Natural killer cell (primary cell): ENCODE measurements at regions not wholly inside any gene's neighbourhood (a gene's known extent, or its start where the extent isn't known, plus 50 kb on each side); places are given as distances from the start of the nearest gene placed in this dataset.

Experiments
- ATAC-seq, 3 donors: fragments of 150-1000 bp in 2 of 3; fragments of 200-7000 bp in 1 of 3; cut with Tn5 transposase; 1 replicate in 1 of 3; 2 replicates in 2 of 3; pipeline ENCODE4 v1.10.0; 2021; ENCODE audit warnings: mild to moderate bottlenecking in 2 of 3, moderate library complexity in 2 of 3
- DNase-seq, 2 donors: peaks; one replicate each; pipeline versions ENCODE4 v3.0.0 to v3.0.0-alpha.2; 2013 to 2021; ENCODE audit warnings: mixed read lengths in 1 of 2
- H3K27ac ChIP-seq: one replicate; pipeline ENCODE4 v1.5.1; 2013; ENCODE audit warnings: mild to moderate bottlenecking, low read length
- H3K27me3 ChIP-seq: one replicate; pipeline ENCODE4 v1.6.1; 2013; ENCODE audit warnings: low read length; ENCODE audit not compliant: control insufficient read depth, insufficient read depth
- H3K36me3 ChIP-seq: one replicate; pipeline ENCODE4 v1.6.1; 2013; ENCODE audit warnings: low read length; ENCODE audit not compliant: control insufficient read depth, insufficient read depth
- H3K4me1 ChIP-seq: one replicate; pipeline ENCODE4 v1.6.1; 2013; ENCODE audit warnings: low read length; ENCODE audit not compliant: control insufficient read depth, insufficient read depth
- H3K4me3 ChIP-seq: one replicate; pipeline ENCODE4 v1.5.1; 2013; ENCODE audit warnings: low read length
- H3K9me3 ChIP-seq: one replicate; pipeline ENCODE4 v1.6.1; 2013; ENCODE audit warnings: low read length; ENCODE audit not compliant: control insufficient read depth, insufficient read depth
- H3K27ac Mint-ChIP-seq, 2 donors: one replicate each; pipeline ENCODE4 v1.8.0; 2022; ENCODE audit warnings: mild to moderate bottlenecking in 2 of 2, mixed read lengths in 2 of 2, moderate library complexity in 1 of 2
- H3K27me3 Mint-ChIP-seq, 2 donors: one replicate each; pipeline ENCODE4 v1.8.0; 2022; ENCODE audit warnings: low read depth in 2 of 2, mixed read lengths in 2 of 2
- H3K36me3 Mint-ChIP-seq: one replicate; pipeline ENCODE4 v1.8.0; 2022; ENCODE audit warnings: mixed read lengths
- H3K4me1 Mint-ChIP-seq, 2 donors: one replicate each; pipeline ENCODE4 v1.8.0; 2022; ENCODE audit warnings: mixed read lengths in 2 of 2
- H3K4me3 Mint-ChIP-seq: one replicate; pipeline ENCODE4 v1.8.0; 2022; ENCODE audit warnings: mild to moderate bottlenecking, moderate library complexity, mixed read lengths
- H3K9me3 Mint-ChIP-seq, 2 donors: one replicate each; pipeline ENCODE4 v1.8.0; 2022; ENCODE audit warnings: mixed read lengths in 2 of 2
- CTCF ChIP-seq: fragments of 200-600 bp; IDR thresholded peaks from one replicate; pipeline ENCODE4 v1.8.0; 2022; ENCODE audit warnings: antibody characterized with exemption
- WGBS: methylation state at CpG from one replicate; pipeline ENCODE4 v1.1.7; 2013; ENCODE audit warnings: missing lambda C conversion rate; ENCODE audit not compliant: insufficient coverage; 5-methylcytosine and 5-hydroxymethylcytosine counted together
- intact Hi-C: fragments of 100-400 bp; cut with micrococcal nuclease; formaldehyde crosslinking; loops from one replicate; pipeline ENCODE4 v1.14.2; 2022

GRCh38 chrY:19842972-19843371 is 98.4 kb upstream of the KDM5D start:
- H3K27ac ChIP-seq = no peak overlapping the region
- H3K27me3 Mint-ChIP-seq = peaks cover 0 to 3% of the 10 kb centered on the region in 2 donors
- ATAC-seq = no peak
- H3K27ac Mint-ChIP-seq = no peak overlapping the region
- H3K36me3 Mint-ChIP-seq = no peaks in the 10 kb centered on the region
- H3K4me3 Mint-ChIP-seq = no peak overlapping the region
- DNase-seq = no peak
- H3K4me1 ChIP-seq = no peaks in the 10 kb centered on the region
- WGBS = no CpG with 5 or more reads among the region's 1 CpG
- intact Hi-C loops = no loop called here
- no peaks in the 10 kb centered on the region for H3K36me3 ChIP-seq
- H3K9me3 ChIP-seq = peaks cover 6% of the 10 kb centered on the region
- no peaks in the 10 kb centered on the region for H3K4me1 Mint-ChIP-seq
- H3K9me3 Mint-ChIP-seq = peaks cover 0 to 4% of the 10 kb centered on the region in 2 donors
- no peaks in the 10 kb centered on the region for H3K27me3 ChIP-seq
- H3K4me3 ChIP-seq = no peak overlapping the region
- no peak for TF ChIP-seq CTCF

- whole genome bisulfite sequencing = 36% methylated on average over 2 of the region's 2 CpGs
- intact Hi-C loops = no loop called here
- no peak for TF ChIP-seq CTCF
- no peak for DNase-seq
- no peaks in the 10 kb centered on the region for H3K9me3 ChIP-seq
- H3K4me3 ChIP-seq = no peak overlapping the region
- H3K27ac ChIP-seq = no peak overlapping the region
- H3K4me1 ChIP-seq = no peaks in the 10 kb centered on the region
- ATAC-seq = no peak
- Mint-ChIP-seq H3K4me1 (no peaks in the 10 kb centered on the region), H3K27me3 (peaks cover 0 to 3% of the 10 kb centered on the region in 2 donors), H3K4me3 (no peak overlapping the region), H3K27ac (no peak overlapping the region), H3K36me3 (no peaks in the 10 kb centered on the region), H3K9me3 (no peaks in the 10 kb centered on the region)
- H3K27me3 ChIP-seq = no peaks in the 10 kb centered on the region
- no peaks in the 10 kb centered on the region for H3K36me3 ChIP-seq
These were observed 79.6 kb upstream of the KDM5D start for GRCh38 chrY:19824136-19824535.

- no peaks in the 10 kb centered on the region for H3K9me3 Mint-ChIP-seq
- no peaks in the 10 kb centered on the region for H3K4me1 ChIP-seq
- intact Hi-C loops = no loop called here
- H3K4me3 ChIP-seq = no peak overlapping the region
- no peaks in the 10 kb centered on the region for H3K27me3 ChIP-seq
- ATAC-seq = no peak
- no peak for DNase-seq
- no peak overlapping the region for H3K27ac Mint-ChIP-seq
- H3K36me3 Mint-ChIP-seq = no peaks in the 10 kb centered on the region
- H3K4me3 Mint-ChIP-seq = no peak overlapping the region
- no peak for TF ChIP-seq CTCF
- H3K27ac ChIP-seq = no peak overlapping the region
- H3K36me3 ChIP-seq = no peaks in the 10 kb centered on the region
- H3K4me1 Mint-ChIP-seq = peaks cover 0 to 14% of the 10 kb centered on the region in 2 donors
- H3K27me3 Mint-ChIP-seq = peaks cover 0 to 3% of the 10 kb centered on the region in 2 donors
- H3K9me3 ChIP-seq = no peaks in the 10 kb centered on the region
These were observed 74.0 kb upstream of the KDM5D start for GRCh38 chrY:19818546-19818945.

GRCh38 chrY:19816920-19817319 is 72.4 kb upstream of the KDM5D start:
- Histone ChIP-seq H3K9me3 (no peaks in the 10 kb centered on the region), H3K36me3 (no peaks in the 10 kb centered on the region), H3K27me3 (no peaks in the 10 kb centered on the region), H3K27ac (no peak overlapping the region), H3K4me3 (no peak overlapping the region), H3K4me1 (no peaks in the 10 kb centered on the region)
- H3K36me3 Mint-ChIP-seq = no peaks in the 10 kb centered on the region
- WGBS = 24% methylated on average over 5 of the region's 6 CpGs
- no peak overlapping the region for H3K4me3 Mint-ChIP-seq
- H3K9me3 Mint-ChIP-seq = no peaks in the 10 kb centered on the region
- H3K27ac Mint-ChIP-seq = no peak overlapping the region
- ATAC-seq (no peak), DNase-seq (peak in 1 of 2 donors; percentile 15)
- H3K4me1 Mint-ChIP-seq = peaks cover 0 to 14% of the 10 kb centered on the region in 2 donors
- H3K27me3 Mint-ChIP-seq = peaks cover 0 to 3% of the 10 kb centered on the region in 2 donors
- intact Hi-C loops = no loop called here
- no peak for TF ChIP-seq CTCF
